ENCODE measurements at regions not wholly inside any gene's neighbourhood (a gene's known extent, or its start where the extent isn't known, plus 50 kb on each side); places are given as distances from the start of the nearest gene placed in this dataset.

DNA sequence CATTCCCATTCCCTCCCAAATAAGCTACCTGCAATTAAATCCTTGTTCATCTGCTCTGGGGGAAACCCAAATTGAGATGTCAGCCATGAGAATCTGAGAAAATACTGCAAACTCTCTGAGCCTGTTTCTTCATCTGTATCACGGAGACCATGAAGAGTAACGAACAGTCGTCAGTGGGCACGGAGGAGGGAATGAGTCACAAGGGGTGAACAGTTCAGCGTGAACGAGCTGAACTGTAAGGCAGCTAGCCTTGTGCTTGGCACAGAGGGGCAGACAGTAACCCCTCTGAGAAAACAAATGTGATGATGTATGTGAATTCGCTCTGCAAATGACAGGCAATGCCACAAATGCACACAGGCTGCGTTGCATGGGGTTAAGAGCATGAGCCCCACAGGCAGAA lies 288.7 kb downstream of the FOXO1 start:
- TF ChIP-seq, protein P1, sequence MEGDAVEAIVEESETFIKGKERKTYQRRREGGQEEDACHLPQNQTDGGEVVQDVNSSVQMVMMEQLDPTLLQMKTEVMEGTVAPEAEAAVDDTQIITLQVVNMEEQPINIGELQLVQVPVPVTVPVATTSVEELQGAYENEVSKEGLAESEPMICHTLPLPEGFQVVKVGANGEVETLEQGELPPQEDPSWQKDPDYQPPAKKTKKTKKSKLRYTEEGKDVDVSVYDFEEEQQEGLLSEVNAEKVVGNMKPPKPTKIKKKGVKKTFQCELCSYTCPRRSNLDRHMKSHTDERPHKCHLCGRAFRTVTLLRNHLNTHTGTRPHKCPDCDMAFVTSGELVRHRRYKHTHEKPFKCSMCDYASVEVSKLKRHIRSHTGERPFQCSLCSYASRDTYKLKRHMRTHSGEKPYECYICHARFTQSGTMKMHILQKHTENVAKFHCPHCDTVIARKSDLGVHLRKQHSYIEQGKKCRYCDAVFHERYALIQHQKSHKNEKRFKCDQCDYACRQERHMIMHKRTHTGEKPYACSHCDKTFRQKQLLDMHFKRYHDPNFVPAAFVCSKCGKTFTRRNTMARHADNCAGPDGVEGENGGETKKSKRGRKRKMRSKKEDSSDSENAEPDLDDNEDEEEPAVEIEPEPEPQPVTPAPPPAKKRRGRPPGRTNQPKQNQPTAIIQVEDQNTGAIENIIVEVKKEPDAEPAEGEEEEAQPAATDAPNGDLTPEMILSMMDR (conservative IDR thresholded peaks at IDR 0.05 in 1 of 2, IDR thresholded peaks at IDR 0.05 in 1 of 2; ENCODE audit: low read depth in 1 of 2, low read length in 2 of 2), result no peak
- TF ChIP-seq EZH2 (IDR thresholded peaks at IDR 0.05; ENCODE audit: low read length, missing control alignments), result no peak

Data from fibroblast of lung (primary cell).